PC-9 (cell line): ENCODE measurements at regions not wholly inside any gene's neighbourhood (a gene's known extent, or its start where the extent isn't known, plus 50 kb on each side); places are given as distances from the start of the nearest gene placed in this dataset.

Experiments used
- BruUV-seq: library from RNA; stranded (reverse); fragments of 400-500 nt; replicated peaks from 2 replicates; lab custom pipeline; 2021; lab: Mats Ljungman, UMichigan
- CTCF ChIA-PET: fragments of 300-600 bp; sonication (Branson Sonifier 250); formaldehyde crosslinking; loops from one replicate; lab custom pipeline; 2022; ENCODE audit warnings: antibody characterized with exemption; lab: Charles Lee
- POLR2A ChIA-PET: fragments of 300-600 bp; sonication (Branson Sonifier 250); formaldehyde crosslinking; loops from one replicate; lab custom pipeline; 2022; ENCODE audit warnings: antibody characterized with exemption; ENCODE audit not compliant: unreplicated experiment; lab: Charles Lee
- DNase-seq, 2 experiments: peaks; one replicate each; pipeline versions ENCODE4 v3.0.0 to v3.0.0-alpha.2; 2015 to 2022; ENCODE audit warnings: mixed read lengths in 1 of 2
- H2AFZ ChIP-seq: fragments of 200-600 bp; sonication (generic); 2 replicates; pipeline ENCODE4 v1.8.1; 2017; ENCODE audit warnings: antibody characterized with exemption
- H3F3A ChIP-seq: fragments of 200-600 bp; sonication (generic); 2 replicates; pipeline ENCODE4 v1.8.1; 2017; ENCODE audit warnings: antibody characterized with exemption, mild to moderate bottlenecking, low read depth; ENCODE audit not compliant: insufficient read depth
- H3K27ac ChIP-seq: fragments of 200-600 bp; sonication (generic); 2 replicates; pipeline ENCODE4 v1.6.1; 2016; ENCODE audit warnings: mixed run types
- H3K27me3 ChIP-seq: fragments of 200-600 bp; sonication (generic); 2 replicates; pipeline ENCODE4 v1.6.1; 2016; ENCODE audit warnings: low read depth, mixed run types; ENCODE audit not compliant: insufficient read depth
- H3K36me3 ChIP-seq: fragments of 200-600 bp; sonication (generic); 2 replicates; pipeline ENCODE4 v1.6.1; 2016; ENCODE audit warnings: low read depth, mixed run types
- H3K4me1 ChIP-seq: fragments of 200-600 bp; sonication (generic); replicated peaks from 2 replicates; pipeline ENCODE4 v1.6.1; 2016; ENCODE audit warnings: mixed run types; ENCODE audit not compliant: insufficient read depth
- H3K4me2 ChIP-seq: fragments of 200-600 bp; sonication (generic); 2 replicates; pipeline ENCODE4 v1.6.1; 2017; ENCODE audit warnings: mixed run types
- H3K4me3 ChIP-seq: fragments of 200-600 bp; sonication (generic); 2 replicates; pipeline ENCODE4 v1.6.1; 2016; ENCODE audit warnings: mixed run types
- H3K79me2 ChIP-seq: fragments of 200-600 bp; sonication (generic); 2 replicates; pipeline ENCODE4 v1.6.1; 2017; ENCODE audit warnings: low read depth, mixed run types
- H3K9me2 ChIP-seq: fragments of 200-600 bp; sonication (generic); 2 replicates; pipeline ENCODE4 v1.8.1; 2017; ENCODE audit warnings: mild to moderate bottlenecking; ENCODE audit not compliant: insufficient read depth
- H3K9me3 ChIP-seq: fragments of 200-600 bp; sonication (generic); 2 replicates; pipeline ENCODE4 v1.8.1; 2016; ENCODE audit warnings: low read depth; ENCODE audit not compliant: insufficient read depth
- H4K20me1 ChIP-seq: fragments of 200-600 bp; sonication (generic); 2 replicates; pipeline ENCODE4 v1.8.1; 2017; ENCODE audit not compliant: insufficient read depth
- EZH2 ChIP-seq: fragments of 200-600 bp; sonication (generic); IDR thresholded peaks from 2 replicates; pipeline ENCODE4 v1.8.0; 2017; ENCODE audit warnings: antibody characterized with exemption, low read depth
- intact Hi-C: fragments of 100-400 bp; cut with micrococcal nuclease; formaldehyde crosslinking; loops from one replicate; pipeline ENCODE4 v1.10.0; 2022; ENCODE audit not compliant: unreplicated experiment
- TF ChIP-seq, protein P1 (sequence below): fragments of 200-600 bp; sonication (generic); conservative IDR thresholded peaks from 2 replicates; pipeline ENCODE4 v1.6.1; 2017; ENCODE audit warnings: mixed run types, antibody characterized with exemption, mild to moderate bottlenecking, moderate library complexity

DNA sequence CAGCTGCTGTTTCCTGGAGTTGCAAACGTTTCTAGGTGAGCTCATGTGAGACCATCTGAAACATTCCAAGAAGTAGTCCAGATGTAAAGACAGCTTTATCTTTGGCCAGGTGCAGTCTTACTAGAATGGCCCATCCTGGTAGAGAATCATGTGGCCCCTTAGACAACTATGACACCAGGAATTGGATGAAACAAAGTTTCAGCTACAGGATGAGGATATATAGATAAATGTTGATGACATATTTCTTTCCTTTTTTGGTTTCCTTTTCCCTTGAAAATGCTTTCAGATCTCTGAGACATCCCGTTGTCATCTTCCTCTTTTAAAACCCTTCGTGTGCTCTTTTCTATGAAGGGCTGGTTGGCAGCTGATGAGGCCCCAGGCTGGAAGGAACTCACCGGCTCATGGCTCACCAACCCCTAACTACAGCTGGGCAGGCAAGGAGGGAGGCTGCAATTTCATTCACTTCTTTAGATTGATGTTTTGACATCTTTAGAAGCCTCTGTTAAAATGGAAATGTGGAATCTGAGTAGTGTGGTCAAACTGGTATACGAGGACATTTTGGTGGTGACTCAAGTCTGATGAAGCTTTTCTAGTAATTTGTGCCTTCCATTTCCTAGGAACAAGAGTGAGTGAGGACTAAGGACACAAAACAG lies 167.9 kb upstream of the TNFAIP3 start:
- H2AFZ ChIP-seq: no peak overlapping the region
- CTCF ChIA-PET: interaction anchor here (0.5 kb wide), 1 partner anchor 905 kb away, joined by 7 read pairs; no protein-coding TSS in a partner anchor
- POLR2A ChIA-PET: interaction anchor here (0.6 kb wide), 1 partner anchor 255 kb away, joined by 3 read pairs; no protein-coding TSS in a partner anchor

DNA sequence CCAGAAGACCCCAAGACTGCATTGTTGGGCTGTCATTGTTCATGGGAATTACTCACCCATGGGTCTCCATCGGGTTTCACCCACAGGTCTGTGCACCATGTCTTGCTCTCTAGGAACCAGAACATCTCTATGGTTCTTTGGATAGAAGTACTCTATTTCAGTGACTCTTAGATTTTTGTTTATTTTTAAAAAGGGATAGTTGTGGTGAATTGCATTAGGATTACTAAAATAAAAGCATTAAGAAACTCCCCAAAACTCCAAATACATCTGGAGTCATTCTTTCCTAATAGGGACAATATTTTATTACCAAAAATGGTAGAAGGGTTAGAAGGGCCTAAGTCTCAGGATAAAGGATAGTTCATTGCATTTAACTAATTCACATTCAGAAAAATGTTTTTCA lies 166.9 kb upstream of the TNFAIP3 start:
- no TSS peak for BruUV-seq
- Histone ChIP-seq H3K27ac (no peak overlapping the region), H4K20me1 (no peaks in the 10 kb centered on the region), H2AFZ (no peak overlapping the region), H3F3A (peaks cover 15% of the 10 kb centered on the region; the same call in 1 of the 2 replicates), H3K4me2 (no peak overlapping the region), H3K9me3 (no peaks in the 10 kb centered on the region), H3K4me1 (peaks cover 17% of the 10 kb centered on the region), H3K36me3 (no peaks in the 10 kb centered on the region), H3K4me3 (no peak overlapping the region), H3K9me2 (no peaks in the 10 kb centered on the region), H3K27me3 (no peaks in the 10 kb centered on the region), H3K79me2 (no peaks in the 10 kb centered on the region)
- TF ChIP-seq EZH2: no peak
- TF ChIP-seq, protein P1, sequence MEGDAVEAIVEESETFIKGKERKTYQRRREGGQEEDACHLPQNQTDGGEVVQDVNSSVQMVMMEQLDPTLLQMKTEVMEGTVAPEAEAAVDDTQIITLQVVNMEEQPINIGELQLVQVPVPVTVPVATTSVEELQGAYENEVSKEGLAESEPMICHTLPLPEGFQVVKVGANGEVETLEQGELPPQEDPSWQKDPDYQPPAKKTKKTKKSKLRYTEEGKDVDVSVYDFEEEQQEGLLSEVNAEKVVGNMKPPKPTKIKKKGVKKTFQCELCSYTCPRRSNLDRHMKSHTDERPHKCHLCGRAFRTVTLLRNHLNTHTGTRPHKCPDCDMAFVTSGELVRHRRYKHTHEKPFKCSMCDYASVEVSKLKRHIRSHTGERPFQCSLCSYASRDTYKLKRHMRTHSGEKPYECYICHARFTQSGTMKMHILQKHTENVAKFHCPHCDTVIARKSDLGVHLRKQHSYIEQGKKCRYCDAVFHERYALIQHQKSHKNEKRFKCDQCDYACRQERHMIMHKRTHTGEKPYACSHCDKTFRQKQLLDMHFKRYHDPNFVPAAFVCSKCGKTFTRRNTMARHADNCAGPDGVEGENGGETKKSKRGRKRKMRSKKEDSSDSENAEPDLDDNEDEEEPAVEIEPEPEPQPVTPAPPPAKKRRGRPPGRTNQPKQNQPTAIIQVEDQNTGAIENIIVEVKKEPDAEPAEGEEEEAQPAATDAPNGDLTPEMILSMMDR: no peak
- ChIA-PET POLR2A (no interaction called here), CTCF (no interaction called here)
- intact Hi-C loops: no loop called here
- DNase-seq: no peak

More for the DNA sequence above, 167.9 kb upstream of the TNFAIP3 start:
- no peak overlapping the region for H3K27ac ChIP-seq
- no peaks in the 10 kb centered on the region for H3K9me3 ChIP-seq
- H3K9me2 ChIP-seq: no peaks in the 10 kb centered on the region
- H3K4me3 ChIP-seq: no peak overlapping the region
- BruUV-seq: no TSS peak
- H3K79me2 ChIP-seq: no peaks in the 10 kb centered on the region
- peaks cover 15% of the 10 kb centered on the region; the same call in 1 of the 2 replicates for H3F3A ChIP-seq
- intact Hi-C loops: loop anchor here (5.0 kb wide), 1 partner anchor 57 kb away; no protein-coding TSS in a partner anchor
- H3K4me1 ChIP-seq: peaks cover 17% of the 10 kb centered on the region
- TF ChIP-seq, protein P1: no peak
- TF ChIP-seq EZH2: no peak
- no peaks in the 10 kb centered on the region for H3K27me3 ChIP-seq
- no peak for DNase-seq
- no peak overlapping the region for H3K4me2 ChIP-seq
- H3K36me3 ChIP-seq: no peaks in the 10 kb centered on the region
- H4K20me1 ChIP-seq: no peaks in the 10 kb centered on the region

GRCh38 chr6:137700751-137701477 lies 166.1 kb upstream of the TNFAIP3 start:
- Histone ChIP-seq H3K9me2 (no peaks in the 10 kb centered on the region), H3K27me3 (no peaks in the 10 kb centered on the region), H3K9me3 (no peaks in the 10 kb centered on the region), H3K79me2 (no peaks in the 10 kb centered on the region), H3K27ac (no peak overlapping the region), H4K20me1 (no peaks in the 10 kb centered on the region), H3K4me2 (no peak overlapping the region), H2AFZ (no peak overlapping the region), H3F3A (peaks cover 15% of the 10 kb centered on the region; the same call in 1 of the 2 replicates), H3K36me3 (no peaks in the 10 kb centered on the region), H3K4me3 (no peak overlapping the region), H3K4me1 (peaks cover 17% of the 10 kb centered on the region)
- intact Hi-C loops: no loop called here
- CTCF ChIA-PET: no interaction called here
- POLR2A ChIA-PET: no interaction called here
- DNase-seq: no peak
- BruUV-seq: no TSS peak
- TF ChIP-seq EZH2: no peak
- TF ChIP-seq, protein P1: no peak
